ENCODE measurements at regions not wholly inside any gene's neighbourhood (a gene's known extent, or its start where the extent isn't known, plus 50 kb on each side); places are given as distances from the start of the nearest gene placed in this dataset.

GRCh38 chr7:155864271-155864985 lies 52.2 kb upstream of the SHH start:
- TF ChIP-seq POLR2A (IDR thresholded peaks at IDR 0.05) (no peak), POLR2AphosphoS5 (IDR thresholded peaks at IDR 0.05) (no peak), CTCF (IDR thresholded peaks at IDR 0.05) (no peak)

All from breast epithelium (tissue), 3 donors.